Uterus (tissue), 2 donors: ENCODE measurements at regions not wholly inside any gene's neighbourhood (a gene's known extent, or its start where the extent isn't known, plus 50 kb on each side); places are given as distances from the start of the nearest gene placed in this dataset.

ENCODE experiments used
- POLR2A ChIP-seq, 2 donors: fragments of 450-650 bp; IDR thresholded peaks; one replicate each; pipeline ENCODE4 v1.6.1; 2016; ENCODE audit warnings: antibody characterized with exemption in 2 of 2, mild to moderate bottlenecking in 1 of 2, moderate library complexity in 1 of 2
- TF ChIP-seq, protein P1 (sequence below), 4 experiments: fragments of 200-600 bp in 2 of 4; fragments of 450-650 bp in 2 of 4; sonication (generic) in 2 of 4; IDR thresholded peaks; one replicate each; pipeline ENCODE4 v1.5.1; 2016 to 2019; ENCODE audit warnings: antibody characterized with exemption in 4 of 4, mild to moderate bottlenecking in 2 of 4, moderate library complexity in 1 of 4

- TF ChIP-seq, protein P1, sequence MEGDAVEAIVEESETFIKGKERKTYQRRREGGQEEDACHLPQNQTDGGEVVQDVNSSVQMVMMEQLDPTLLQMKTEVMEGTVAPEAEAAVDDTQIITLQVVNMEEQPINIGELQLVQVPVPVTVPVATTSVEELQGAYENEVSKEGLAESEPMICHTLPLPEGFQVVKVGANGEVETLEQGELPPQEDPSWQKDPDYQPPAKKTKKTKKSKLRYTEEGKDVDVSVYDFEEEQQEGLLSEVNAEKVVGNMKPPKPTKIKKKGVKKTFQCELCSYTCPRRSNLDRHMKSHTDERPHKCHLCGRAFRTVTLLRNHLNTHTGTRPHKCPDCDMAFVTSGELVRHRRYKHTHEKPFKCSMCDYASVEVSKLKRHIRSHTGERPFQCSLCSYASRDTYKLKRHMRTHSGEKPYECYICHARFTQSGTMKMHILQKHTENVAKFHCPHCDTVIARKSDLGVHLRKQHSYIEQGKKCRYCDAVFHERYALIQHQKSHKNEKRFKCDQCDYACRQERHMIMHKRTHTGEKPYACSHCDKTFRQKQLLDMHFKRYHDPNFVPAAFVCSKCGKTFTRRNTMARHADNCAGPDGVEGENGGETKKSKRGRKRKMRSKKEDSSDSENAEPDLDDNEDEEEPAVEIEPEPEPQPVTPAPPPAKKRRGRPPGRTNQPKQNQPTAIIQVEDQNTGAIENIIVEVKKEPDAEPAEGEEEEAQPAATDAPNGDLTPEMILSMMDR (IDR thresholded peaks at IDR 0.05) = no peak
- TF ChIP-seq POLR2A (IDR thresholded peaks at IDR 0.05) = no peak
Observed at GRCh38 chr6:156646496-156646895, 130.7 kb upstream of the ARID1B start.
